ENCODE measurements at regions not wholly inside any gene's neighbourhood (a gene's known extent, or its start where the extent isn't known, plus 50 kb on each side); places are given as distances from the start of the nearest gene placed in this dataset.

DNA sequence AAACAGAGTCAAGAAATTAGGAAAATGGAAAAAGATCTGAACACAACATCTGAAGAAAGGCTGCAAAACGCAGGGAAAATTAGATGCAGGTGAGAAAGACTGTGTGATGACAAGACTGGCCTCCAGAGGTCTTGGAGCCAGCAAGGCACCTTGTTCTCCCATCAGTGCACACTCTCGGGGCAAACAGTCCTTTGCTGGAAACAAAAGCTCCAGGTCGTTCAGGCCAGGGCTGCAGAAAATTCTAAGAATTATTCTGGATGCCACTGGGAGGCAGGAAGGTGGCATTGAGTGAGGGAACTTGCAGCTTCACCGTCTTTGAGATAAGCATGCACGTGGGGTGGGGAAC is 219.9 kb upstream of the SSTR4 start:
- TF ChIP-seq, protein P1, sequence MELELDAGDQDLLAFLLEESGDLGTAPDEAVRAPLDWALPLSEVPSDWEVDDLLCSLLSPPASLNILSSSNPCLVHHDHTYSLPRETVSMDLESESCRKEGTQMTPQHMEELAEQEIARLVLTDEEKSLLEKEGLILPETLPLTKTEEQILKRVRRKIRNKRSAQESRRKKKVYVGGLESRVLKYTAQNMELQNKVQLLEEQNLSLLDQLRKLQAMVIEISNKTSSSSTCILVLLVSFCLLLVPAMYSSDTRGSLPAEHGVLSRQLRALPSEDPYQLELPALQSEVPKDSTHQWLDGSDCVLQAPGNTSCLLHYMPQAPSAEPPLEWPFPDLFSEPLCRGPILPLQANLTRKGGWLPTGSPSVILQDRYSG (tag; conservative IDR thresholded peaks at IDR 0.05; ENCODE audit: low read depth), result no peak
- TF ChIP-seq CBX2 (IDR thresholded peaks at IDR 0.05; ENCODE audit: insufficient read depth, low read length, poor library complexity, severe bottlenecking), result no peak

All from K562 (cell line).